Left lung (tissue), 4 donors: ENCODE measurements at regions not wholly inside any gene's neighbourhood (a gene's known extent, or its start where the extent isn't known, plus 50 kb on each side); places are given as distances from the start of the nearest gene placed in this dataset.
A peak's percentile ranks its signal among the peaks of the same experiment; 100 is the strongest.

Source experiments
- ATAC-seq: fragments of 200-7000 bp; cut with Tn5 transposase; one replicate; pipeline ENCODE4 v1.9.1; 2020; ENCODE audit warnings: moderate library complexity
- DNase-seq, 4 donors: peaks; one replicate each; pipeline ENCODE4 v3.0.0-alpha.2; 2013 to 2020
- H3K27ac ChIP-seq, 2 donors: fragments of 200-600 bp; sonication (generic) in 1 of 2; one replicate each; pipeline versions ENCODE4 v1.5.0 to v1.8.0; 2020 to 2021
- H3K27me3 ChIP-seq, 2 donors: fragments of 200-600 bp; sonication (generic) in 1 of 2; one replicate each; pipeline versions ENCODE4 v1.5.0 to v1.8.0; 2020 to 2021
- H3K36me3 ChIP-seq, 2 donors: fragments of 200-600 bp; sonication (generic) in 1 of 2; one replicate each; pipeline versions ENCODE4 v1.5.0 to v1.8.0; 2020 to 2021
- H3K4me1 ChIP-seq, 2 donors: fragments of 200-600 bp; one replicate each; pipeline ENCODE4 v1.8.0; 2021
- H3K4me3 ChIP-seq, 2 donors: fragments of 200-600 bp; sonication (generic) in 1 of 2; one replicate each; pipeline versions ENCODE4 v1.5.0 to v1.8.0; 2020 to 2021; ENCODE audit warnings: mild to moderate bottlenecking in 1 of 2
- H3K9me3 ChIP-seq, 2 donors: fragments of 200-600 bp; sonication (generic) in 1 of 2; one replicate each; pipeline versions ENCODE4 v1.5.0 to v1.8.0; 2020 to 2021
- CTCF ChIP-seq, 2 donors: fragments of 200-600 bp; sonication (generic) in 1 of 2; IDR thresholded peaks; one replicate each; pipeline versions ENCODE4 v1.5.0 to v1.8.0; 2021; ENCODE audit warnings: antibody characterized with exemption in 2 of 2
- intact Hi-C, 2 donors: fragments of 100-400 bp; cut with DNase I; formaldehyde crosslinking; loops; one replicate each; pipeline versions ENCODE4 v1.11.2 to v1.14.2; 2022
- donor health status: DM: no; HTN: yes; CAD: no.
- donor health status: DM: no; HTN: no; CAD: no.

- no peaks in the 10 kb centered on the region for H3K27me3 ChIP-seq
- H3K27ac ChIP-seq: no peak overlapping the region
- DNase-seq (no peak), ATAC-seq (no peak)
- no peak overlapping the region for H3K4me3 ChIP-seq
- H3K9me3 ChIP-seq: no peaks in the 10 kb centered on the region
- intact Hi-C loops: no loop called here
- H3K36me3 ChIP-seq: no peaks in the 10 kb centered on the region
- no peak for TF ChIP-seq CTCF (IDR thresholded peaks at IDR 0.05)
- peaks cover 7 to 9% of the 10 kb centered on the region in 2 donors for H3K4me1 ChIP-seq
These were observed 183.3 kb upstream of the PIK3R1 start for GRCh38 chr5:68032216-68032762.

- Histone ChIP-seq H3K4me1 (peaks cover 0 to 9% of the 10 kb centered on the region in 2 donors), H3K27me3 (no peaks in the 10 kb centered on the region), H3K36me3 (no peaks in the 10 kb centered on the region), H3K9me3 (no peaks in the 10 kb centered on the region), H3K27ac (no peak overlapping the region), H3K4me3 (no peak overlapping the region)
- no peak for TF ChIP-seq CTCF (IDR thresholded peaks at IDR 0.05)
- intact Hi-C loops: no loop called here
- DNase-seq: no peak
- ATAC-seq: peak; percentile 25
These were observed 187.3 kb upstream of the PIK3R1 start for GRCh38 chr5:68028131-68028727.

- H3K27me3 ChIP-seq: no peaks in the 10 kb centered on the region
- H3K9me3 ChIP-seq: no peaks in the 10 kb centered on the region
- H3K4me1 ChIP-seq: peaks cover 0 to 9% of the 10 kb centered on the region in 2 donors
- ATAC-seq (peak; percentile 78), DNase-seq (peak in 1 of 4 donors; percentile 50)
- intact Hi-C loops: no loop called here
- no peak for TF ChIP-seq CTCF (IDR thresholded peaks at IDR 0.05)
- no peak overlapping the region for H3K4me3 ChIP-seq
- no peaks in the 10 kb centered on the region for H3K36me3 ChIP-seq
- no peak overlapping the region for H3K27ac ChIP-seq
These were observed 188.0 kb upstream of the PIK3R1 start for GRCh38 chr5:68027519-68027918.

GRCh38 chr5:68026092-68026885 is 189.3 kb upstream of the PIK3R1 start:
- peaks cover 0 to 9% of the 10 kb centered on the region in 2 donors for H3K4me1 ChIP-seq
- H3K9me3 ChIP-seq: no peaks in the 10 kb centered on the region
- H3K27ac ChIP-seq: no peak overlapping the region
- ATAC-seq (no peak), DNase-seq (no peak)
- intact Hi-C loops: no loop called here
- H3K36me3 ChIP-seq: no peaks in the 10 kb centered on the region
- no peak for TF ChIP-seq CTCF (IDR thresholded peaks at IDR 0.05)
- H3K4me3 ChIP-seq: no peak overlapping the region
- no peaks in the 10 kb centered on the region for H3K27me3 ChIP-seq

- Histone ChIP-seq H3K9me3 (no peaks in the 10 kb centered on the region), H3K36me3 (no peaks in the 10 kb centered on the region), H3K4me3 (no peak overlapping the region), H3K27me3 (no peaks in the 10 kb centered on the region), H3K4me1 (peaks cover 0 to 9% of the 10 kb centered on the region in 2 donors), H3K27ac (no peak overlapping the region)
- ATAC-seq: no peak
- DNase-seq: no peak
- intact Hi-C loops: no loop called here
- TF ChIP-seq CTCF (IDR thresholded peaks at IDR 0.05): no peak
These were observed 191.1 kb upstream of the PIK3R1 start for GRCh38 chr5:68024426-68024825.
